HG02759 (cell line): ENCODE measurements at regions not wholly inside any gene's neighbourhood (a gene's known extent, or its start where the extent isn't known, plus 50 kb on each side); places are given as distances from the start of the nearest gene placed in this dataset.
A peak's percentile ranks its signal among the peaks of the same experiment; 100 is the strongest.

Experiments used
- ATAC-seq: cut with Tn5 transposase; IDR thresholded peaks from one replicate; pipeline ENCODE4 v1.9.1; 2021; ENCODE audit warnings: mild to moderate bottlenecking, moderate library complexity; ENCODE audit not compliant: unreplicated experiment

DNA sequence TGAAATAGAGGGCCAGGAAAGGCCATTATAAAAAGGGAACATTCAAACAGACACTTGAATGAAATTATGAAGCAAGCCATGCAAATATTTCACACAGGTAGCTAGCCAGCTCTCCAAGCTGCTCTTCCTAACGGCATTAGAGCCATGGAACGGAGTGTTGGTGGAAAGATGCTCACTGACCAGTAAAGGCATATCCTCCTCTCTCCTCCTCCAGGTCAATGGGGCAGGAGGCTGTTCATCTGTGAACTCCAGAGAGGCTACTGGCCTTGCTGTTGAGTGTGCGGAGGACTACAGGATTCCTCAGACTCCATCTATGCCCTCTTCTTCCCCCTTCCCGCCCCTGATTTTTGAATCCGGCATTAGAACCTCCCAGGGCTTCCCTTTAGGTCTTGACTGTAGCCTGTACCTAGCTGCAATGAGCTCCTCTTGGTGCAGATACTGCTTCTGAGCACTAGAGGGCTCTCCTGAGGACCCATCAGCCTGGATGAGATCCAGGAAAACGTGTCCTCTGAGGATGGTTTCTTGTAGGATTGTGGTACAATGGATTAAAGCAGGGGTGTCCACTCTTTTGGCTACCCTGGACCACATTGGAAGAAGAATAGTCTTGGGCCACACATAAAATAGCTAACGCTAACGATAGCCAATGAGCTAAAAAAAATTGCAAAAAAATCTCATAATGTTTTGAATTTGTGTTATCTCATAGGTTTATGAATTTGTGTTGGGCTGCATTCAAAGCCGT, 162.2 kb downstream of the SREK1 start:
- peak; percentile 87 for ATAC-seq

DNA sequence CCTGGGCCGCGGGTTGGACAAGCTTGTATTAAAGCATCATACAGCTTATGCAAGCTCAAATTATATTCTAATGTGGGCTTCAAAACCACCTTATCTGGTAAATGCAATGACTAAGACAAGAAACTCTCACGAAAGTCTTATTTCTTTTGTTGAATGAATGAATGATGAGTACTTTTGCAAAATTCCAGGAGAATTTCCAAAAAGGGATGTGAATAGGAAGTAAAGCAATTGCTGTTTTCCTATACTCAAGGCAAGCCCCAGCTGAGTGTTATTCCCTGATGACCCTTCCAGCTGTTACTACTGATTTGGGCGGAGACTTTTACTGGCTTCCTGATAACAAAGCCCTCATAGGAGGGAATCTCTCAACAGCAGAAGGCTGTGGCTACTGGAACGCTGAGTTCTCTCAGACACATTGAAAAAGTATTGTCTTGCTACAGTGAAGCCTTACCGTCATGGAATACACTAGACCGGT, 162.8 kb downstream of the SREK1 start:
- no peak for ATAC-seq

DNA sequence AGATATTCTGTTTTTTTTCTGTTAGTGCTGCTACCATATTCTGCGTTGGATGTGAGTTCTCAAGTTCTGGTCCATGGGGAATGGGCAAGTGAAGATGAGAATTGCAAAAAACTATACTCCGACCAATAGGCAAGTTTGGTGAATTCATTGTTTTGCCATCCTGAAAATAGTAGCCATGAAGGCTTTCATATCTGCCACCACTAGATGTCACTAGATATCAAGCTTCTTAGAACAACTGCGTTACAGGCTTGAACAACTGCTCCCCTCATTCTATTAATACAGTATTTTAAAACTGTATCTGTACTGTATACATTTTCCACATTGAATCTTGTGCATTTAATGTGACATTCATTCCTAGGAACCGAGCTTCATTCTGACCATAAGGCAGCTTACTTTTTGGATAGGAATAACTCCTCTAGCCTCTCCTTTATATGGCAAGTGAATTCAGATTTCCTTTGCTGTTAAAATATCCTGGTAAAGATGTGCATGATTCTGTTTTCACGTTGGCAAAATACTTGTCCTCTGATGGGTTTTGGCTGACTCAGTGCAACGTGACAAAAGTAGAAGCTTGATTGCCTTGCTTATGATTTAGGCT, 163.6 kb downstream of the SREK1 start:
- ATAC-seq, result peak; percentile 59

GRCh38 chr5:66312266-66312665, 168.2 kb downstream of the SREK1 start:
- no peak for ATAC-seq

DNA sequence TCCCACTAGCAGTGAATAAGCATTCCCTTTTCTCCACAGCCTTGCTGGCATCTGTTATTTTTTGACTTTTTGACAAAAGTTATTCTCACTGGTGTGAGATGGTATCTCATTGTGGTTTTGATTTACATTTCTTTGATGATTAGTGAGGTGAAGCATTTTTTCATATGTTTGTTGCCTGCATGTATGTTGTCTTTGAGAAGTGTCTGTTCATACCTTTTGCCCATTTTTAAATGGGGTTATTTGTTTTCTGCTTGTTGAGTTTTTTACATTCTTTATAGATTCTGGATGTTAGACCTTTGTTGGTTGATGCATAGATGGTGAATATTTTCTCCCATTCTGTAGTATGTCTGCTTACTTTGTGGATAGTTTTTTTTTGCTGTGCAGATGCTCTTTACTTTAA, 171.7 kb downstream of the SREK1 start:
- ATAC-seq, result no peak

DNA sequence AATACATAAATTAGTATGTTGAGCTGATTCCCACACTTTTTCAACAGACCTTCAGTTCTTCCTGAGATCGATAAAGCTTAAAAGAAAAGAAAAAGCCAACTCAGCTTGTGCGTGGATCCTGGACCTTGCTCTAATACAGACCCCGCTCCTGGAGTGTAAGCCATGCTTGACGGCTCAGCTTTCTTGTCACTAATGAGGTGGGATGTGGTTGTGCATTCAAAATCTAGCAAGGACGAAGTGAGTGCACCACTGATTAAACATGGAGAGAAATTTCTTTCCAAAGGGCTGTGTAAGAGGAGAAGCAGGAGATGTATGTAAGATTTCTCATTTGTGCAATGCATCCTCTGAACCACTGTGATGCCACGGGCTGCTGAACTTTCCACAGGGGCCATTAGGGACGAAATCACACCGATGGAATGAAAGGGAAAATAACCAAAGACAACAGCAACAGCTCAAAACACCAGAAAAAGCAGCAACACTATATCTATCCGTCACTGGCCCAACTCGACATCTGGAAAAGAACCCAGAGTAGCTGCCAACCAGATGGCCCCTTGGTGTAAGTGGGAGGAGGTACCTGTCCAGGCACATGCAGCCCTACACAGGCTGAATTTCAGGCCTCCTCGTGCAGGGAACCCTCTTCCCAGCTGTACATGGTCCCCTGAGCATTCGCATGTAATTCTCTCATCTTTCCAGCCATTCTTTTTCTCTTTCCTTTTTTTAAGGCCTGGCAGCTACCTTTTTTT, 178.9 kb downstream of the SREK1 start:
- ATAC-seq, result no peak

DNA sequence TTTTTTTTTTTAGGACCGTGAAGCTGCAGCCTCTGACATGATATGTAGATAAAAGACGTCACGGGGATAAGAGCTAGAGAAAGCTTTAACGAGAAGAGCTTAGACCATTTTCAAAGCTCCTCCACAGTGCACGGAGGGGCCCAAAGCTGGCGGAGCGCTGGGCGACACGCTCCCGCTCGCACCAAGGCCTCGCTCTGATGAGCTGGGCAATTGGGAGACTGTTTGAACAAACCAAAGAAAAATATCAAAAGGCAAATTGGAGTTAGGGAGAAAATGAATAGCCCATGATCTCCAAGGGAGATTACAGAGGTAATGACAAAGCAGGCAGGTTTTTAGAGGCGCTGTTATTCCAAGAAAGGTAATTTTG, 179.4 kb downstream of the SREK1 start:
- no peak for ATAC-seq

- ATAC-seq, result no peak
Observed at GRCh38 chr5:66324357-66324756, 180.3 kb downstream of the SREK1 start.

- no peak for ATAC-seq
Observed at GRCh38 chr5:66326276-66326675, 182.2 kb downstream of the SREK1 start.

GRCh38 chr5:66327008-66327407, 182.9 kb downstream of the SREK1 start:
- ATAC-seq, result no peak

DNA sequence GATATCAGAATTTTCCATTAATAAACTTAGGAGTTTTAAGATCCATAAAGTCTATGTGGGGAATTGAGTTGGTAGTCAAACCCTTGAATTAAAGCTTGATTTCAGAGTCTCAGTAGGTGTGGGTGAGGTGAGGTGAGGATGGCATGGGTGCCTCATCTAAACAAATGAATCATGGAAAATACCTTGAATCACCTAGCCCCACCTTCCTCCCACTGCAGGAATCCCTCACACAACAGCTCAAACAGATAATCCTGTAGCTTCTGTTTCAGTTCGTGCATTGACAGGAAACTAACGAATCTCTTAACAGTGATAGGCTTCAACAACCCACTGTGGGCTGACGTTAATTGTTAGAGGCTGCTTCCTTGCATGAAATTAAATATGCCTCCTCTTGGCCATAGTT, 185.0 kb downstream of the SREK1 start:
- ATAC-seq, result no peak

GRCh38 chr5:66333192-66333591, 189.1 kb downstream of the SREK1 start:
- no peak for ATAC-seq

DNA sequence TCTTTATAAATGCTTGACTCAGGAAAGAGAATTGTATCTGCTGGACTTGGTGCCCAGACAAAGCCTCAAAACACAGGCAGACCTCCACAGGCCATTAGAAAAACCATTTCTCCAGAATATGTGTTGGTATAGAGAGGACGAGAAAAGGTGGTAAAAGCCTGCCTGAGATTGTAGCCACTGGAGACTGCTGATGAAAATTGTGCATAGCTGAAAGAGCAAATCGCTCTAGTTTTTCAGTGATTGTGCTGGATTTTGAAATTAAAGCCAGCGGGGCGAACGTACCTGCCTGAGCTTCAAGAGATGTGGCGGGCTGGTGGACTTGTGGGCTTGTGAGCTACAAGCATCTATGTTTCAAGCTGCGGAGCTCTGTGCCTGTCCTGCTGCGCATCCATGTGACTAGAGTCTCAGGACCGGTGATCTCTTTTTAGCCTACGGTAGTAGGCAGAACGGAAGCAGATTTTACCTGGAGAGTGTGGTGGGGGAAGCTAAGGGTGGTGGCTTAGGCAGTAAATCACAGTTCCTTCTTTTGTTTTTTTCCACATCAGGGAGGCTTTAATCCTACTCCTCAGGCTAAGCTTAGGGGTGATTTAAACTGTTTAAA, 193.6 kb downstream of the SREK1 start:
- no peak for ATAC-seq

DNA sequence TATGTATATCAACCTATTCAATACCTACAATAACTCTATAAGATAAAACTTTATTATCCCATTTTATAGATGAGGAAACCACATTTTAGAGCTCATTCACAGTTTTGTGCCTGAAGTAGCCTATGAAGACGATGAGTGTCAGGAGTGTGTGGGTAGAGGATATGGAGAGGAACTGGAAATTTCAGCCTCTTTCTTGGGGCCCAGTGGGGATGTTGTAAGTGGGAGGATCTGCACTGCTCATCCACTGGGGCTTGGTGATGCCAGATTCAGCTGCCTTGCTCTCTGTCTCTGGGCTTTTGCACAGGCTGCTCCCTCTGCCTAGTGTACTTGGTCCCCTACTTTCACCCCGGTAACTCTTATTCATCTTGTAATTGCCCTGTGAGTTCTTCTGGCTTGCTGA, 194.7 kb downstream of the SREK1 start:
- ATAC-seq, result no peak

- ATAC-seq, result no peak
Observed at GRCh38 chr5:66339896-66340295, 195.8 kb downstream of the SREK1 start.

- ATAC-seq, result no peak
Observed at GRCh38 chr5:66340786-66341185, 196.7 kb downstream of the SREK1 start.

DNA sequence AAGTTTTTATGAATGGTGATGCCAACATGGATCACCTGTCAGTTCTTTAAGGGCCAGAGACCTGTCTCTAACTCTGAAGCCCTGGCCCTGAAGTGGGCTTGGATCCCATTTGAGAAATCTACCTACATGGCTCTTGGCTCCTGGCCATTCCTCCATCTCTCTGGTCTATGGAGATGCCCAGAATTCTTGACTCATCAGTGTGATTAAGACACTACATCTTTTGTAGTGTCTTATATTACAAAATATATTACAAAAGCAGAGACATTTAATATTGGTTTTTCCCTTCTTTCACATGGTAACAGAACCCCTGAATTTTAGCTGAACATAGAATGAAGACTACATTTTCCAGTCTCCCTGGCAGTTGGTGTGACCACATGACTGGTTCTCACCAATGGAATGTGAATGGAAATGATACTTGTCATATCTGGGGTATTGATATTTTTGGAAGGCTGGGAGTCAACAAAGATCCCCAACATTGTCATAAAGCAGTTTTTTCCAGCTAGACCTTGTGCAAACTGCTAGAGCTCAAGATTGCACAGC, 198.3 kb downstream of the SREK1 start:
- ATAC-seq, result no peak

DNA sequence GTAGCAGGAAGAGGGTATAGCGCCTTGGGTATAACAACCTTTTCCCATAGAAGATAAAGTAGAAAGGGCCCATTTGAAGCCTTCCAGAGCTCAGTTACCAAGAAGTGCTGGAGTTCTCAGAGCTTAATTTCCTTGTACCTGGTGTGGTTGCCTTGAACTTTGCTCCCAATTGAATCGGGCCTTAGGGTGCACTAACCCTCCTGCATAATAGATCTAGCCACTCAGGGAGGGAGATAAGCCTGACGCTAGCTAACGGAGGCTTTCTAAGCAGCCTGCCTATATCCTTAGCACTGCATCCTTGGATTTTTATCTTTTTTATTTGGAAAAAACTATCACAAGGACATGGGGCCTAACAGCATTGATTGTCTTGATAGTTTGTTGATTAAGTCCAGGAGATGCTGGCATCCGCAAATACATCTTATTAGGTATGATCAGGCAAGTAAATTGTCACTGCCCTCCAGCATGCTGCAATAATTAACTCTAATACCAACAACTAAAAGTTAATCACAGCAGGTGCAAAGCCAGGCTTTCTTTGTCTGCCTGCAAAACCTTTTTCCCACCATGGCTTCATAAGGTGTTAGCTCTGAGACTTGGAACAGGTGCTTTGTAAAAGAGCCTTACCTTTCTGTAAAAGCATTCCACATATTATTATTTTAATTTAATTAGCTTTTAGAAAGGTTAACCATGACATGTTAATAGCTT, 199.4 kb downstream of the SREK1 start:
- no peak for ATAC-seq

- no peak for ATAC-seq
Observed at GRCh38 chr5:66344544-66344943, 200.4 kb downstream of the SREK1 start.

DNA sequence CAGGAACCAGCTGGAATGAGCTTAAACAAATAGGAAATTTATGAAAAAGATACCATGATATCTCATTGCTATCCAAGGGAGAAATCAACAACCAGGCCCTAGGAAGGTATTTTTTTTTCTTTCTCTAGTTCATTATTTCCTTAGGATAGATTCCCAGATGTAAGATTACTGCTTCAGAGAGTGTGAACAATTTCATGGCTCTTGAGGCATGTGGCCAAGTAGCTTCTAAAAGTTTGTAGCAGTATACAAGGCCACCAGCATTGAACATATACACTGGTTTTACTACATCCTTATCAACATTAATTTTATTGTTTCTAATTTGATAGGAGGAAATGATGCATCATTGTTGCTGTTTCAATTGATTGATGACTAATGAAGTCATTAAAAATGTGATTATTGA, 201.2 kb downstream of the SREK1 start:
- no peak for ATAC-seq

DNA sequence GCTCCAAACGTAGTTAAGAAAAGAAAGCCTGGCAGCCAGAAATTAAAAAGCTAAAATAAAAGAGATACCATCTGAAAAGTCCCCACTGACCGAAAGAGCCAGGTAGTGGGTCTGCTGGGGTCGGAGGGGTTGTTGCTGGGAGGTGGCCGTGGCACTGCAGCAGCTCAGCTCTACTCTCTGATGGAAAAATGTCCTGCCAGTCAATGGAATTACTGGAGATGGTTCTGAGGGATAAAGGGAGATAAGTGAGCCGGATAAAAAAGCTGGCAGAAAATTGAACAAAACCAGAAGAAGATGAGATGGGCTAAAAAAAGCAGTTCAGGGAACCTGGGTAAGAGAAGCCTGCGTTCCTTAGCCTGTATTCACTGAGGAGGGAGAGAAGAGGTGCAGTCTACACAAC, 202.8 kb downstream of the SREK1 start:
- ATAC-seq, result no peak
